ENCODE measurements at regions not wholly inside any gene's neighbourhood (a gene's known extent, or its start where the extent isn't known, plus 50 kb on each side); places are given as distances from the start of the nearest gene placed in this dataset.
"Not testable (repeated sequence)": the region's sequence is repeated elsewhere in the genome, so short reads cannot be mapped to it uniquely, and the experiment has no call there.

GRCh38 chr22:16090991-16091390, 401.2 kb downstream of the POTEH start:
- CTCF ChIA-PET; H3K4me1 Mint-ChIP-seq (ENCODE audit: low read depth, unreplicated experiment); H3K27ac Mint-ChIP-seq (ENCODE audit: unreplicated experiment); H3K4me3 Mint-ChIP-seq (ENCODE audit: unreplicated experiment); H3K36me3 Mint-ChIP-seq (ENCODE audit: insufficient read depth, unreplicated experiment); H3K27me3 Mint-ChIP-seq (ENCODE audit: insufficient read depth, unreplicated experiment); H3K27me3 ChIP-seq (replicated peaks; ENCODE audit: control insufficient read depth, insufficient read depth, low read length); H3K4me1 ChIP-seq; H3K36me3 ChIP-seq (ENCODE audit: control insufficient read depth, insufficient read depth, low read length); POLR2A ChIA-PET; BruUV-seq (replicated peaks); H3K4me3 ChIP-seq (ENCODE audit: low read depth, low read length); H3K9me3 ChIP-seq; intact Hi-C loops (cut with micrococcal nuclease; ENCODE audit: unreplicated experiment); DNase-seq: not testable (repeated sequence)
- peaks cover 10% of the 10 kb centered on the region for H3K9me3 Mint-ChIP-seq (ENCODE audit: unreplicated experiment)

GRCh38 chr22:16105121-16105520, 415.3 kb downstream of the POTEH start:
- H3K9me3 ChIP-seq; H3K27ac Mint-ChIP-seq (ENCODE audit: unreplicated experiment); H3K36me3 Mint-ChIP-seq (ENCODE audit: insufficient read depth, unreplicated experiment); H3K27me3 Mint-ChIP-seq (ENCODE audit: insufficient read depth, unreplicated experiment); H3K9me3 Mint-ChIP-seq (ENCODE audit: unreplicated experiment); POLR2A ChIA-PET; BruUV-seq (replicated peaks); intact Hi-C loops (cut with micrococcal nuclease; ENCODE audit: unreplicated experiment); H3K4me3 ChIP-seq (ENCODE audit: low read depth, low read length); H3K4me1 Mint-ChIP-seq (ENCODE audit: low read depth, unreplicated experiment); H3K4me3 Mint-ChIP-seq (ENCODE audit: unreplicated experiment); DNase-seq; H3K4me1 ChIP-seq; H3K36me3 ChIP-seq (ENCODE audit: control insufficient read depth, insufficient read depth, low read length); CTCF ChIA-PET; H3K27me3 ChIP-seq (replicated peaks; ENCODE audit: control insufficient read depth, insufficient read depth, low read length): not testable (repeated sequence)

GRCh38 chr22:16131456-16131855, 441.6 kb downstream of the POTEH start:
- CTCF ChIA-PET, result not testable (repeated sequence)

GRCh38 chr22:16131918-16132317, 442.1 kb downstream of the POTEH start:
- no peaks in the 10 kb centered on the region for H3K27me3 ChIP-seq (replicated peaks; ENCODE audit: control insufficient read depth, insufficient read depth, low read length)
- no peak overlapping the region for H3K27ac Mint-ChIP-seq (ENCODE audit: unreplicated experiment)
- H3K27me3 Mint-ChIP-seq (ENCODE audit: insufficient read depth, unreplicated experiment), result no peaks in the 10 kb centered on the region
- ChIA-PET POLR2A (no interaction called here), CTCF (no interaction called here)
- BruUV-seq (replicated peaks), result no TSS peak
- H3K9me3 Mint-ChIP-seq (ENCODE audit: unreplicated experiment), result peaks cover 9% of the 10 kb centered on the region
- no peaks in the 10 kb centered on the region for H3K36me3 ChIP-seq (ENCODE audit: control insufficient read depth, insufficient read depth, low read length)
- no peaks in the 10 kb centered on the region for H3K36me3 Mint-ChIP-seq (ENCODE audit: insufficient read depth, unreplicated experiment)
- no peak for TF ChIP-seq CTCF (IDR thresholded peaks at IDR 0.05; ENCODE audit: insufficient read depth in 1 of 2, low read depth in 1 of 2, low read length in 1 of 2, severe bottlenecking in 1 of 2, unreplicated experiment in 1 of 2)
- no peaks in the 10 kb centered on the region for H3K9me3 ChIP-seq
- no peaks in the 10 kb centered on the region for H3K4me1 Mint-ChIP-seq (ENCODE audit: low read depth, unreplicated experiment)
- DNase-seq, result no peak
- intact Hi-C loops (cut with micrococcal nuclease; ENCODE audit: unreplicated experiment), result no loop called here
- no peaks in the 10 kb centered on the region for H3K4me1 ChIP-seq
- H3K4me3 Mint-ChIP-seq (ENCODE audit: unreplicated experiment), result no peak overlapping the region
- H3K4me3 ChIP-seq (ENCODE audit: low read depth, low read length), result no peak overlapping the region

More at GRCh38 chr22:16131456-16131855, 441.6 kb downstream of the POTEH start:
- H3K4me3 Mint-ChIP-seq (ENCODE audit: unreplicated experiment); BruUV-seq (replicated peaks); H3K9me3 Mint-ChIP-seq (ENCODE audit: unreplicated experiment); intact Hi-C loops (cut with micrococcal nuclease; ENCODE audit: unreplicated experiment); H3K4me3 ChIP-seq (ENCODE audit: low read depth, low read length); H3K36me3 ChIP-seq (ENCODE audit: control insufficient read depth, insufficient read depth, low read length); H3K9me3 ChIP-seq; H3K27ac Mint-ChIP-seq (ENCODE audit: unreplicated experiment); H3K4me1 ChIP-seq; H3K36me3 Mint-ChIP-seq (ENCODE audit: insufficient read depth, unreplicated experiment); H3K27me3 Mint-ChIP-seq (ENCODE audit: insufficient read depth, unreplicated experiment); H3K27me3 ChIP-seq (replicated peaks; ENCODE audit: control insufficient read depth, insufficient read depth, low read length); DNase-seq; POLR2A ChIA-PET; H3K4me1 Mint-ChIP-seq (ENCODE audit: low read depth, unreplicated experiment): not testable (repeated sequence)

GRCh38 chr22:16132598-16132997, 442.8 kb downstream of the POTEH start:
- H3K36me3 ChIP-seq (ENCODE audit: control insufficient read depth, insufficient read depth, low read length); H3K27me3 ChIP-seq (replicated peaks; ENCODE audit: control insufficient read depth, insufficient read depth, low read length); BruUV-seq (replicated peaks); H3K36me3 Mint-ChIP-seq (ENCODE audit: insufficient read depth, unreplicated experiment); H3K4me3 ChIP-seq (ENCODE audit: low read depth, low read length); H3K4me1 Mint-ChIP-seq (ENCODE audit: low read depth, unreplicated experiment); intact Hi-C loops (cut with micrococcal nuclease; ENCODE audit: unreplicated experiment); POLR2A ChIA-PET; H3K4me1 ChIP-seq; H3K27ac Mint-ChIP-seq (ENCODE audit: unreplicated experiment); H3K27me3 Mint-ChIP-seq (ENCODE audit: insufficient read depth, unreplicated experiment); CTCF ChIA-PET; H3K9me3 ChIP-seq; H3K4me3 Mint-ChIP-seq (ENCODE audit: unreplicated experiment); H3K9me3 Mint-ChIP-seq (ENCODE audit: unreplicated experiment); DNase-seq: not testable (repeated sequence)

- H3K4me1 ChIP-seq; H3K9me3 ChIP-seq; POLR2A ChIA-PET; H3K9me3 Mint-ChIP-seq (ENCODE audit: unreplicated experiment); H3K27me3 ChIP-seq (replicated peaks; ENCODE audit: control insufficient read depth, insufficient read depth, low read length); BruUV-seq (replicated peaks); H3K27ac Mint-ChIP-seq (ENCODE audit: unreplicated experiment); CTCF ChIA-PET; H3K36me3 ChIP-seq (ENCODE audit: control insufficient read depth, insufficient read depth, low read length); DNase-seq; intact Hi-C loops (cut with micrococcal nuclease; ENCODE audit: unreplicated experiment); H3K4me1 Mint-ChIP-seq (ENCODE audit: low read depth, unreplicated experiment); H3K27me3 Mint-ChIP-seq (ENCODE audit: insufficient read depth, unreplicated experiment); H3K36me3 Mint-ChIP-seq (ENCODE audit: insufficient read depth, unreplicated experiment); H3K4me3 ChIP-seq (ENCODE audit: low read depth, low read length); H3K4me3 Mint-ChIP-seq (ENCODE audit: unreplicated experiment): not testable (repeated sequence)
Observed at GRCh38 chr22:16146101-16146500, 446.5 kb downstream of the CCT8L2 start.

Measured in Caco-2 (cell line).